ENCODE measurements at regions not wholly inside any gene's neighbourhood (a gene's known extent, or its start where the extent isn't known, plus 50 kb on each side); places are given as distances from the start of the nearest gene placed in this dataset.

DNA sequence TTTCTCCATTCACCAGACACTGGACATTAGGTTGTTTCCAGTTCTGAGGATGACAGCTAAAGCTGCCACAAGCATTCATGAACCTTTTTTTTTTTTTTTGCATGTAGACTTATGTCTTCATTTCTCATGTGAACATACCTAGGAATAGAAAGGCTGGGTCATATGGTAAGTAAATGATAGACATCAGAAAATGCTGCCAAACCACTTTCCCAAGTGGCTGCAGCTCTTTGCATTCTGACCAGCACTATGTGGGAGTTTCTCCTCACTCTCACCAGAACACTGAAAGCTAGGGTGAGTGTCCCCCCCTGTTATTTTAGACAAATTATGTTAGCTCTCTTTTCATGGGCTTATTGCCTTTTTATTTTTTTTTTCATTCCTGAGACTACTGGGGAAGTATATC, 197.5 kb downstream of the OTOR start:
- TF ChIP-seq YY1 (IDR thresholded peaks at IDR 0.05; ENCODE audit: insufficient read depth, insufficient read length) (no peak), ZNF274 (IDR thresholded peaks at IDR 0.05; ENCODE audit: low read depth, low read length) (no peak)
